H9 (cell line): ENCODE measurements at regions not wholly inside any gene's neighbourhood (a gene's known extent, or its start where the extent isn't known, plus 50 kb on each side); places are given as distances from the start of the nearest gene placed in this dataset.

ENCODE experiments used
- DNase-seq: peaks from one replicate; pipeline ENCODE4 v3.0.0-alpha.2; 2017
- H2AFZ ChIP-seq: one replicate; pipeline ENCODE4 v1.6.1; 2013; ENCODE audit warnings: mild to moderate bottlenecking, low read length, control low read depth, moderate library complexity
- H2AK5ac ChIP-seq: 2 replicates; pipeline ENCODE4 v1.6.1; 2013; ENCODE audit warnings: low read length, control low read depth, mixed read lengths; ENCODE audit not compliant: insufficient read length
- H2BK120ac ChIP-seq: one replicate; pipeline ENCODE4 v1.6.1; 2013; ENCODE audit warnings: low read depth, mild to moderate bottlenecking, low read length, control low read depth, inconsistent platforms; ENCODE audit not compliant: poor library complexity, severe bottlenecking
- H2BK12ac ChIP-seq: 2 replicates; pipeline ENCODE4 v1.6.1; 2013; ENCODE audit warnings: low read length, control low read depth, mixed read lengths, low read depth; ENCODE audit not compliant: insufficient read length
- H2BK15ac ChIP-seq: 2 replicates; pipeline ENCODE4 v1.6.1; 2013; ENCODE audit warnings: low read depth, low read length, control low read depth
- H2BK20ac ChIP-seq: one replicate; pipeline ENCODE4 v1.6.1; 2013; ENCODE audit warnings: low read depth, mild to moderate bottlenecking, low read length, control low read depth, inconsistent platforms; ENCODE audit not compliant: poor library complexity, severe bottlenecking
- H2BK5ac ChIP-seq: 2 replicates; pipeline ENCODE4 v1.6.1; 2013; ENCODE audit warnings: low read length, control low read depth, mixed read lengths; ENCODE audit not compliant: insufficient read length
- H3K14ac ChIP-seq: 2 replicates; pipeline ENCODE4 v1.6.1; 2013; ENCODE audit warnings: low read length, control low read depth; ENCODE audit not compliant: insufficient read depth
- H3K18ac ChIP-seq: 2 replicates; pipeline ENCODE4 v1.6.1; 2013; ENCODE audit warnings: low read depth, mild to moderate bottlenecking, mixed read lengths, low read length, control low read depth; ENCODE audit not compliant: insufficient read length
- H3K23ac ChIP-seq: 2 replicates; pipeline ENCODE4 v1.6.1; 2013; ENCODE audit warnings: low read length, control low read depth, mixed read lengths, low read depth; ENCODE audit not compliant: insufficient read length
- H3K23me2 ChIP-seq: 2 replicates; pipeline ENCODE4 v1.6.1; 2013; ENCODE audit warnings: low read depth, mild to moderate bottlenecking, mixed read lengths, low read length, control low read depth; ENCODE audit not compliant: insufficient read length, poor library complexity, severe bottlenecking
- H3K27ac ChIP-seq: 2 replicates; pipeline ENCODE4 v1.5.1; 2013; ENCODE audit warnings: low read length, control low read depth, mixed read lengths, low read depth; ENCODE audit not compliant: insufficient read length
- H3K27me3 ChIP-seq: 2 replicates; pipeline ENCODE4 v1.6.1; 2013; ENCODE audit warnings: low read length, control low read depth, inconsistent platforms; ENCODE audit not compliant: insufficient read depth
- H3K4ac ChIP-seq: 2 replicates; pipeline ENCODE4 v1.6.1; 2013; ENCODE audit warnings: low read depth, mild to moderate bottlenecking, control low read depth, inconsistent platforms, low read length, moderate library complexity
- H3K4me1 ChIP-seq: 2 replicates; pipeline ENCODE4 v1.6.1; 2013; ENCODE audit warnings: low read length, control low read depth, inconsistent platforms; ENCODE audit not compliant: insufficient read depth
- H3K4me2 ChIP-seq: 2 replicates; pipeline ENCODE4 v1.6.1; 2013; ENCODE audit warnings: low read length, control low read depth, mixed read lengths; ENCODE audit not compliant: insufficient read length, insufficient read depth
- H3K56ac ChIP-seq: 2 replicates; pipeline ENCODE4 v1.6.1; 2013; ENCODE audit warnings: low read depth, mild to moderate bottlenecking, mixed read lengths, low read length, control low read depth; ENCODE audit not compliant: insufficient read length
- H3K79me1 ChIP-seq: 2 replicates; pipeline ENCODE4 v1.6.1; 2013; ENCODE audit warnings: low read depth, mild to moderate bottlenecking, moderate library complexity, low read length, control low read depth, inconsistent platforms; ENCODE audit not compliant: insufficient read depth, poor library complexity, severe bottlenecking
- H3K79me2 ChIP-seq: 2 replicates; pipeline ENCODE4 v1.6.1; 2013; ENCODE audit warnings: low read length, control low read depth, inconsistent platforms; ENCODE audit not compliant: insufficient read depth
- H3K9ac ChIP-seq: 2 replicates; pipeline ENCODE4 v1.6.1; 2013; ENCODE audit warnings: low read length, control low read depth, mixed read lengths; ENCODE audit not compliant: insufficient read length; ENCODE audit errors: extremely low read depth
- H3K9me3 ChIP-seq: one replicate; pipeline ENCODE4 v1.6.1; 2013; ENCODE audit warnings: low read depth, low read length, inconsistent platforms; ENCODE audit not compliant: control insufficient read depth
- H3T11ph ChIP-seq: one replicate; pipeline ENCODE4 v1.6.1; 2013; ENCODE audit warnings: mild to moderate bottlenecking, low read length, control low read depth, inconsistent platforms
- H4K20me1 ChIP-seq: one replicate; pipeline ENCODE4 v1.6.1; 2013; ENCODE audit not compliant: control insufficient read depth, insufficient read length, insufficient read depth
- H4K5ac ChIP-seq: 2 replicates; pipeline ENCODE4 v1.6.1; 2013; ENCODE audit warnings: low read depth, mild to moderate bottlenecking, mixed read lengths, low read length, control low read depth; ENCODE audit not compliant: insufficient read length
- H4K8ac ChIP-seq: replicated peaks from 2 replicates; pipeline ENCODE4 v1.6.1; 2013; ENCODE audit warnings: low read length, control low read depth, mixed read lengths, low read depth; ENCODE audit not compliant: insufficient read length
- H4K91ac ChIP-seq: 2 replicates; pipeline ENCODE4 v1.6.1; 2013; ENCODE audit warnings: low read depth, mild to moderate bottlenecking, moderate library complexity, mixed read lengths, low read length, control low read depth; ENCODE audit not compliant: insufficient read length
- H3K27ac Mint-ChIP-seq, 3 experiments: 2 replicates in 2 of 3; 3 replicates in 1 of 3; pipeline ENCODE4 v1.8.0; 2020 to 2021; ENCODE audit warnings: mixed read lengths in 3 of 3, mild to moderate bottlenecking in 1 of 3, moderate library complexity in 1 of 3
- H3K27me3 Mint-ChIP-seq: 2 replicates; pipeline ENCODE4 v1.8.0; 2021; ENCODE audit warnings: low read depth, mild to moderate bottlenecking, moderate library complexity, mixed read lengths
- H3K36me3 Mint-ChIP-seq, 3 experiments: 2 replicates in 2 of 3; 3 replicates in 1 of 3; pipeline ENCODE4 v1.8.0; 2020 to 2021; ENCODE audit warnings: low read depth in 3 of 3, mixed read lengths in 3 of 3; ENCODE audit not compliant: insufficient read depth in 1 of 3
- H3K4me1 Mint-ChIP-seq, 2 experiments: 2 replicates each; pipeline ENCODE4 v1.8.0; 2020; ENCODE audit warnings: mixed read lengths in 2 of 2
- H3K4me3 Mint-ChIP-seq, 2 experiments: 2 replicates in 1 of 2; 3 replicates in 1 of 2; pipeline ENCODE4 v1.8.0; 2020 to 2021; ENCODE audit warnings: mild to moderate bottlenecking in 2 of 2, mixed read lengths in 2 of 2, moderate library complexity in 1 of 2
- H3K9me3 Mint-ChIP-seq, 2 experiments: 2 replicates in 1 of 2; 3 replicates in 1 of 2; pipeline ENCODE4 v1.8.0; 2020; ENCODE audit warnings: mild to moderate bottlenecking in 2 of 2, mixed read lengths in 2 of 2, moderate library complexity in 1 of 2
- CTCF ChIP-seq: fragments of 200-600 bp; sonication (generic); conservative IDR thresholded peaks from 3 replicates; pipeline ENCODE4 v1.8.0; 2021; ENCODE audit warnings: antibody characterized with exemption, mild to moderate bottlenecking
- WGBS: extraction: QIAGEN DNeasy Blood & Tissue Kit; methylation state at CpG from one replicate; pipeline ENCODE4 v1.1.7; 2013; ENCODE audit warnings: missing lambda C conversion rate, low lambda C conversion rate, mixed read lengths; ENCODE audit not compliant: insufficient read length; ENCODE audit errors: extremely low coverage; 5-methylcytosine and 5-hydroxymethylcytosine counted together

DNA sequence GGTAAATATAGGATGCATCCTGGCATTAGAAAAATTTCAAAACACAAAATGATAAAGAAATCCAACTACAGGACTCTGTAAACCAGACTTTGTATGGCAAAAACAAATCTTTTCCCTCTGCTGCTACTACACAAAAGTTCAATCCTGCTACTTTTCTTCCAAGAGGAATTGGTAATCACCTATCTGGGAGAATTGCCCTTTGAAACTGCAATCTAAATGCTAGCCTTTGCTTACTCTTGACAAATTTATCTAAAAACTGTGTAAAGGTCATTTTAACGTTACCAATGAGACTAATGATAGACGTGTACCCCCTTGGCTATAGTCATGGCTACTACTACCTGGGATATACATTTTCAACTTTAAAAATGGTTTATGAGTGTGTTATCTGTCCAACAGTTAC lies 837.9 kb upstream of the CXADR start:
- no peak overlapping the region for H3K9ac ChIP-seq
- H2AFZ ChIP-seq = no peak overlapping the region

More for the DNA sequence above, 837.9 kb upstream of the CXADR start:
- Histone ChIP-seq H3K4me1 (no peaks in the 10 kb centered on the region), H2BK120ac (no peak overlapping the region), H3K79me1 (no peaks in the 10 kb centered on the region), H2BK15ac (no peak overlapping the region), H3K4me2 (no peak overlapping the region), H3K27ac (no peak overlapping the region), H3K23ac (no peak overlapping the region), H3K18ac (no peak overlapping the region), H3T11ph (no peak overlapping the region), H2BK5ac (no peak overlapping the region), H3K14ac (no peak overlapping the region), H2BK12ac (no peak overlapping the region), H2BK20ac (no peak overlapping the region), H4K8ac (no peak overlapping the region), H3K27me3 (no peaks in the 10 kb centered on the region), H4K5ac (no peak overlapping the region), H3K4ac (no peak overlapping the region), H2AK5ac (no peak overlapping the region), H3K23me2 (no peaks in the 10 kb centered on the region), H3K56ac (no peak overlapping the region), H3K9me3 (no peaks in the 10 kb centered on the region), H4K91ac (no peak overlapping the region), H3K79me2 (no peaks in the 10 kb centered on the region), H4K20me1 (no peaks in the 10 kb centered on the region)
- H3K9me3 Mint-ChIP-seq = no peaks in the 10 kb centered on the region
- no peak for DNase-seq
- TF ChIP-seq CTCF = no peak
- no peak overlapping the region for H3K27ac Mint-ChIP-seq
- H3K4me3 Mint-ChIP-seq = no peak overlapping the region
- no peaks in the 10 kb centered on the region for H3K36me3 Mint-ChIP-seq
- H3K4me1 Mint-ChIP-seq = no peaks in the 10 kb centered on the region
- no CpG with 5 or more reads among the region's 2 CpGs for WGBS
- H3K27me3 Mint-ChIP-seq = no peaks in the 10 kb centered on the region
